ENCODE measurements at regions not wholly inside any gene's neighbourhood (a gene's known extent, or its start where the extent isn't known, plus 50 kb on each side); places are given as distances from the start of the nearest gene placed in this dataset.

- no peak for TF ChIP-seq POLR2A (IDR thresholded peaks at IDR 0.05)
- TF ChIP-seq, protein P1, sequence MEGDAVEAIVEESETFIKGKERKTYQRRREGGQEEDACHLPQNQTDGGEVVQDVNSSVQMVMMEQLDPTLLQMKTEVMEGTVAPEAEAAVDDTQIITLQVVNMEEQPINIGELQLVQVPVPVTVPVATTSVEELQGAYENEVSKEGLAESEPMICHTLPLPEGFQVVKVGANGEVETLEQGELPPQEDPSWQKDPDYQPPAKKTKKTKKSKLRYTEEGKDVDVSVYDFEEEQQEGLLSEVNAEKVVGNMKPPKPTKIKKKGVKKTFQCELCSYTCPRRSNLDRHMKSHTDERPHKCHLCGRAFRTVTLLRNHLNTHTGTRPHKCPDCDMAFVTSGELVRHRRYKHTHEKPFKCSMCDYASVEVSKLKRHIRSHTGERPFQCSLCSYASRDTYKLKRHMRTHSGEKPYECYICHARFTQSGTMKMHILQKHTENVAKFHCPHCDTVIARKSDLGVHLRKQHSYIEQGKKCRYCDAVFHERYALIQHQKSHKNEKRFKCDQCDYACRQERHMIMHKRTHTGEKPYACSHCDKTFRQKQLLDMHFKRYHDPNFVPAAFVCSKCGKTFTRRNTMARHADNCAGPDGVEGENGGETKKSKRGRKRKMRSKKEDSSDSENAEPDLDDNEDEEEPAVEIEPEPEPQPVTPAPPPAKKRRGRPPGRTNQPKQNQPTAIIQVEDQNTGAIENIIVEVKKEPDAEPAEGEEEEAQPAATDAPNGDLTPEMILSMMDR (IDR thresholded peaks at IDR 0.05): no peak
These were observed 403.2 kb upstream of the CDH19 start for GRCh38 chr18:67007085-67007484.

Measured in lower leg skin (tissue), 3 donors.